ENCODE measurements at regions not wholly inside any gene's neighbourhood (a gene's known extent, or its start where the extent isn't known, plus 50 kb on each side); places are given as distances from the start of the nearest gene placed in this dataset.

DNA sequence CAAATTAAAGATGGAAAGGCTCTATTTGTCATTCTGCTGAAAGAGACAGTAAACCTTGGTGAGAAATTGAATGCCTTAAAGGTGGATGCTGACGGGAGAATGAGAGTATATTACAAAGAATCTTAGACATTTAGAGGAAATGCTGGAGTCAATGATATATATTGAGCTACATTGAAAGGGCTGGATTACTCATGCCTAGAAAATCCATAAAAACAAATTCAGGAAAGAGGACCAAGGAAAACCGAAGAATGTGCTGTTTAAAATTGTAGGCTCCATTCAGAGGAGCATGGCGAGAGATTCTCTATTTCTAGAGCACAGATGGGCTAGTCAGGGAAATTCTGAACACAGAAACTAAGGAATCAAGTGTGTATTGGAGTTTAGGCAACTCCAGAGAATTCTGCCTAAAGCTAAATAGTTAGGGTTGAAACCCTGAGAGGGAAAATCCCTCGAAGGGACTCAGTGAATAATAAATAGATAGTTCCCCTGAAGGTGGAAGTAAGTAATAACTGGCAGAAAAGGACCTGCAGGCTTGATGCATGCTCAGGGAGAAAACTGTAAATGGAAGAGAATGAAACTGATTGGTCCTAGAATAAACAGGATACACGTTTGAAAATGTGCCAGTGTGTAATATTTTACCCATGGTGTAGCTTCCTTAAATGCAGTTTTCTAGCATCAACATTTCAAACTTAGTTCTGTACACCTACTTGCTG lies 1532.4 kb upstream of the TENM3 start:
- BruUV-seq (replicated peaks) = no TSS peak
- POLR2A ChIA-PET = no interaction called here
- H3K36me3 ChIP-seq (ENCODE audit: control insufficient read depth in 1 of 2, insufficient read depth in 2 of 2, low read length in 2 of 2) = no peaks in the 10 kb centered on the region
- no peak for DNase-seq (ENCODE audit: low read depth, low spot score)
- H3K4me1 ChIP-seq (ENCODE audit: control insufficient read depth in 1 of 2, insufficient read depth in 2 of 2, low read length in 2 of 2) = no peaks in the 10 kb centered on the region
- no peaks in the 10 kb centered on the region for H3K27me3 ChIP-seq (ENCODE audit: insufficient read depth, low read length)
- H3K79me2 ChIP-seq (ENCODE audit: insufficient read depth, low read length) = no peaks in the 10 kb centered on the region
- ATAC-seq = no peak
- no peak overlapping the region for H3K27ac ChIP-seq (ENCODE audit: low read depth, low read length)
- no peaks in the 10 kb centered on the region for H3K9me2 ChIP-seq (ENCODE audit: insufficient read depth)
- no peaks in the 10 kb centered on the region for H4K20me1 ChIP-seq (ENCODE audit: insufficient read depth)
- H3K4me2 ChIP-seq (ENCODE audit: low read length) = no peak overlapping the region
- H3K9me3 ChIP-seq (ENCODE audit: control insufficient read depth in 1 of 2, insufficient read depth in 1 of 2, low read depth in 1 of 2, low read length in 2 of 2) = no peaks in the 10 kb centered on the region
- CTCF ChIA-PET = no interaction called here
- intact Hi-C loops (cut with micrococcal nuclease) = no loop called here
- H3K9ac ChIP-seq (ENCODE audit: low read length) = no peak overlapping the region
- no peak overlapping the region for H2AFZ ChIP-seq (ENCODE audit: low read depth, low read length, poor library complexity, severe bottlenecking)
- RAD21 ChIA-PET (ENCODE audit: low non-redundant PET in 1 of 2, low total read pairs in 2 of 2, uncharacterized antibody in 2 of 2, unreplicated experiment in 2 of 2) = no interaction called here
- no peak overlapping the region for H3K4me3 ChIP-seq (replicated peaks in 1 of 2; ENCODE audit: low read depth in 1 of 2, low read length in 2 of 2)
- TF ChIP-seq, protein P1, sequence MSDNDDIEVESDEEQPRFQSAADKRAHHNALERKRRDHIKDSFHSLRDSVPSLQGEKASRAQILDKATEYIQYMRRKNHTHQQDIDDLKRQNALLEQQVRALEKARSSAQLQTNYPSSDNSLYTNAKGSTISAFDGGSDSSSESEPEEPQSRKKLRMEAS (IDR thresholded peaks at IDR 0.05) = no peak
- TF ChIP-seq ZNF274 (IDR thresholded peaks at IDR 0.05; ENCODE audit: low read depth, low read length) = no peak

DNA sequence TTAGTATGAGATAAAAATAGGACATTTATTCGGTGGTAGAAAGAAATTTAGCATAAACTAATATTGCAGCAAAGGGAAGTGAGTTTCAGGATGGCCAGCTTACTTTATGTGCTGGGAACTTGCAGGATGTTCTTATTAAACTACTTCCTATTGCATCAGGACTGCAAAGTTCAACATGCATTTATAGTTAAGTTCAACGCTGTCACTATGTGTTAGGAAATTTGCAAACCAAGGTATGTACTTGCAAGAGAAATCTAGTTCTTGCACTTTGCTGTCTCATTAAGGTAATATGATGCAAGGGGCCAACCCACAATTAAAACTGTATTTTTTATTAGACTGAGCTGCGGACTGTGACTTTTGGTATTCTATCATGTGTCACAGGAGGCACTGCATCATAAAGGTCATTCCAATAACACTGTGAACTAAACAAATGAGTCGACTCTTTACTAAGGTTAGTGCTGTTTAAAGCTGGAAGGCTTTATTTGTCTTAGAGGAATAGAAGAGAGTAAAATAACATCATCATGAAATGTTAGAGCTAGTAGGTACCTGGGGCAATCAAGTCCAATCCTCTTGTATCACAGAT lies 1525.7 kb upstream of the TENM3 start:
- DNase-seq (ENCODE audit: low read depth, low spot score) = no peak
- Histone ChIP-seq H3K4me2 (ENCODE audit: low read length) (no peak overlapping the region), H3K27me3 (ENCODE audit: insufficient read depth, low read length) (no peaks in the 10 kb centered on the region), H3K9me2 (ENCODE audit: insufficient read depth) (no peaks in the 10 kb centered on the region), H3K36me3 (ENCODE audit: control insufficient read depth in 1 of 2, insufficient read depth in 2 of 2, low read length in 2 of 2) (no peaks in the 10 kb centered on the region), H3K27ac (ENCODE audit: low read depth, low read length) (no peak overlapping the region), H3K79me2 (ENCODE audit: insufficient read depth, low read length) (no peaks in the 10 kb centered on the region), H3K4me1 (ENCODE audit: control insufficient read depth in 1 of 2, insufficient read depth in 2 of 2, low read length in 2 of 2) (no peaks in the 10 kb centered on the region), H3K9ac (ENCODE audit: low read length) (no peak overlapping the region), H4K20me1 (ENCODE audit: insufficient read depth) (no peaks in the 10 kb centered on the region), H2AFZ (ENCODE audit: low read depth, low read length, poor library complexity, severe bottlenecking) (no peak overlapping the region), H3K4me3 (replicated peaks in 1 of 2; ENCODE audit: low read depth in 1 of 2, low read length in 2 of 2) (no peak overlapping the region), H3K9me3 (ENCODE audit: control insufficient read depth in 1 of 2, insufficient read depth in 1 of 2, low read depth in 1 of 2, low read length in 2 of 2) (no peaks in the 10 kb centered on the region)
- BruUV-seq (replicated peaks) = no TSS peak
- intact Hi-C loops (cut with micrococcal nuclease) = no loop called here
- ChIA-PET RAD21 (ENCODE audit: low non-redundant PET in 1 of 2, low total read pairs in 2 of 2, uncharacterized antibody in 2 of 2, unreplicated experiment in 2 of 2) (no interaction called here), CTCF (no interaction called here), POLR2A (no interaction called here)
- ATAC-seq = no peak
- TF ChIP-seq POLR2A (IDR thresholded peaks at IDR 0.05; ENCODE audit: borderline replicate concordance, extremely low read depth, insufficient read depth, insufficient read length) (no peak), EZH2phosphoT487 (IDR thresholded peaks at IDR 0.05; ENCODE audit: borderline replicate concordance) (no peak), ZFX (IDR thresholded peaks at IDR 0.05) (no peak), ELF1 (IDR thresholded peaks at IDR 0.05; ENCODE audit: borderline replicate concordance, low read depth) (no peak), SRF (IDR thresholded peaks at IDR 0.05; ENCODE audit: low read depth) (no peak)
- TF ChIP-seq, protein P2, sequence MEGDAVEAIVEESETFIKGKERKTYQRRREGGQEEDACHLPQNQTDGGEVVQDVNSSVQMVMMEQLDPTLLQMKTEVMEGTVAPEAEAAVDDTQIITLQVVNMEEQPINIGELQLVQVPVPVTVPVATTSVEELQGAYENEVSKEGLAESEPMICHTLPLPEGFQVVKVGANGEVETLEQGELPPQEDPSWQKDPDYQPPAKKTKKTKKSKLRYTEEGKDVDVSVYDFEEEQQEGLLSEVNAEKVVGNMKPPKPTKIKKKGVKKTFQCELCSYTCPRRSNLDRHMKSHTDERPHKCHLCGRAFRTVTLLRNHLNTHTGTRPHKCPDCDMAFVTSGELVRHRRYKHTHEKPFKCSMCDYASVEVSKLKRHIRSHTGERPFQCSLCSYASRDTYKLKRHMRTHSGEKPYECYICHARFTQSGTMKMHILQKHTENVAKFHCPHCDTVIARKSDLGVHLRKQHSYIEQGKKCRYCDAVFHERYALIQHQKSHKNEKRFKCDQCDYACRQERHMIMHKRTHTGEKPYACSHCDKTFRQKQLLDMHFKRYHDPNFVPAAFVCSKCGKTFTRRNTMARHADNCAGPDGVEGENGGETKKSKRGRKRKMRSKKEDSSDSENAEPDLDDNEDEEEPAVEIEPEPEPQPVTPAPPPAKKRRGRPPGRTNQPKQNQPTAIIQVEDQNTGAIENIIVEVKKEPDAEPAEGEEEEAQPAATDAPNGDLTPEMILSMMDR (IDR thresholded peaks at IDR 0.05 in 2 of 3, conservative IDR thresholded peaks at IDR 0.05 in 1 of 3; ENCODE audit: borderline replicate concordance in 1 of 3, insufficient read depth in 1 of 3, low read depth in 2 of 3, low read length in 2 of 3) = no peak
- TF ChIP-seq, protein P1 (IDR thresholded peaks at IDR 0.05) = no peak
- TF ChIP-seq, protein P3, sequence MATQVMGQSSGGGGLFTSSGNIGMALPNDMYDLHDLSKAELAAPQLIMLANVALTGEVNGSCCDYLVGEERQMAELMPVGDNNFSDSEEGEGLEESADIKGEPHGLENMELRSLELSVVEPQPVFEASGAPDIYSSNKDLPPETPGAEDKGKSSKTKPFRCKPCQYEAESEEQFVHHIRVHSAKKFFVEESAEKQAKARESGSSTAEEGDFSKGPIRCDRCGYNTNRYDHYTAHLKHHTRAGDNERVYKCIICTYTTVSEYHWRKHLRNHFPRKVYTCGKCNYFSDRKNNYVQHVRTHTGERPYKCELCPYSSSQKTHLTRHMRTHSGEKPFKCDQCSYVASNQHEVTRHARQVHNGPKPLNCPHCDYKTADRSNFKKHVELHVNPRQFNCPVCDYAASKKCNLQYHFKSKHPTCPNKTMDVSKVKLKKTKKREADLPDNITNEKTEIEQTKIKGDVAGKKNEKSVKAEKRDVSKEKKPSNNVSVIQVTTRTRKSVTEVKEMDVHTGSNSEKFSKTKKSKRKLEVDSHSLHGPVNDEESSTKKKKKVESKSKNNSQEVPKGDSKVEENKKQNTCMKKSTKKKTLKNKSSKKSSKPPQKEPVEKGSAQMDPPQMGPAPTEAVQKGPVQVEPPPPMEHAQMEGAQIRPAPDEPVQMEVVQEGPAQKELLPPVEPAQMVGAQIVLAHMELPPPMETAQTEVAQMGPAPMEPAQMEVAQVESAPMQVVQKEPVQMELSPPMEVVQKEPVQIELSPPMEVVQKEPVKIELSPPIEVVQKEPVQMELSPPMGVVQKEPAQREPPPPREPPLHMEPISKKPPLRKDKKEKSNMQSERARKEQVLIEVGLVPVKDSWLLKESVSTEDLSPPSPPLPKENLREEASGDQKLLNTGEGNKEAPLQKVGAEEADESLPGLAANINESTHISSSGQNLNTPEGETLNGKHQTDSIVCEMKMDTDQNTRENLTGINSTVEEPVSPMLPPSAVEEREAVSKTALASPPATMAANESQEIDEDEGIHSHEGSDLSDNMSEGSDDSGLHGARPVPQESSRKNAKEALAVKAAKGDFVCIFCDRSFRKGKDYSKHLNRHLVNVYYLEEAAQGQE (IDR thresholded peaks at IDR 0.05; ENCODE audit: low read depth) = no peak
- TF ChIP-seq, protein P4, sequence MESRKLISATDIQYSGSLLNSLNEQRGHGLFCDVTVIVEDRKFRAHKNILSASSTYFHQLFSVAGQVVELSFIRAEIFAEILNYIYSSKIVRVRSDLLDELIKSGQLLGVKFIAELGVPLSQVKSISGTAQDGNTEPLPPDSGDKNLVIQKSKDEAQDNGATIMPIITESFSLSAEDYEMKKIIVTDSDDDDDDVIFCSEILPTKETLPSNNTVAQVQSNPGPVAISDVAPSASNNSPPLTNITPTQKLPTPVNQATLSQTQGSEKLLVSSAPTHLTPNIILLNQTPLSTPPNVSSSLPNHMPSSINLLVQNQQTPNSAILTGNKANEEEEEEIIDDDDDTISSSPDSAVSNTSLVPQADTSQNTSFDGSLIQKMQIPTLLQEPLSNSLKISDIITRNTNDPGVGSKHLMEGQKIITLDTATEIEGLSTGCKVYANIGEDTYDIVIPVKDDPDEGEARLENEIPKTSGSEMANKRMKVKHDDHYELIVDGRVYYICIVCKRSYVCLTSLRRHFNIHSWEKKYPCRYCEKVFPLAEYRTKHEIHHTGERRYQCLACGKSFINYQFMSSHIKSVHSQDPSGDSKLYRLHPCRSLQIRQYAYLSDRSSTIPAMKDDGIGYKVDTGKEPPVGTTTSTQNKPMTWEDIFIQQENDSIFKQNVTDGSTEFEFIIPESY (IDR thresholded peaks at IDR 0.05; ENCODE audit: extremely low read depth, insufficient replicate concordance, low read length) = no peak

Measured in HCT116 (cell line).